ENCODE measurements at regions not wholly inside any gene's neighbourhood (a gene's known extent, or its start where the extent isn't known, plus 50 kb on each side); places are given as distances from the start of the nearest gene placed in this dataset.

DNA sequence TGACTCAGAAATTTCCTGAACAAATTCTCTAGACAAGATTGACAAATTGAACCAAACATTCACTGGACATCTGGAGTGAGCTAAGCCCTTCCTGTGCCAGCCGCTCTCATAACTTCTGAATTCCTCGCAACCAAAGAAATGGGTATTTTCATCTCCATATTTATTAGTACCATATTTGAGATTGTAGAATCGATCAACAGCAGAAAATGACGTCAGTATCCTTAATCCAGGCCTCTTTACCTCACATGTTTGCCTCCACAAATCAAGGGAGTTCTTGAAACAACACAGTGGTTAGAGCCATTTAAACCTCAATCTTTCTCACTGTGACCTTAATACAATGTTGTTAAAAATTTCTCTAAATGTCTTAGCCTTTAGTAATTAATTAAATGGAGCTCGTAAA is 735.6 kb upstream of the SORCS1 start:
- no peak for DNase-seq

- no peak for DNase-seq
Observed at GRCh38 chr10:107899502-107900062, 735.1 kb upstream of the SORCS1 start.

DNA sequence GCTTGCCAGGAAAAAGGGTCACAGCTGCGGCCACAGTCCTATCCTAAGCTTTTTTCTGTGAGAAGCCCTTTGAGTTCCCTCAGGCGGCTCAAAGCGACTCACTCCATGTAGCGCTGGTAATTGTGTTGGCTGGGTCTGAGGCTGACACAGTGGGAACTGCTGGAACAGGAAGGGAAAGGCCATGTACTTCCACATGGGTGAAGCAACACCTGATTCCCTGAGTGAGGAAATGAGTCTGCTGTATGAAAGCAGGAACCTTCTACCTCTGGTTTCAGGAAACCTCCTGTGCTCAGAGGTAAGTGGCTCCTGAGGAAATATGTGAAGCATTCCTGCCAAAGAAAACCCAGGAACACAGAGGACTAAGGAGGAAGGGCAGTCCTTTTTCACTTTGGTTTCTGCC is 734.6 kb upstream of the SORCS1 start:
- DNase-seq, result no peak

DNA sequence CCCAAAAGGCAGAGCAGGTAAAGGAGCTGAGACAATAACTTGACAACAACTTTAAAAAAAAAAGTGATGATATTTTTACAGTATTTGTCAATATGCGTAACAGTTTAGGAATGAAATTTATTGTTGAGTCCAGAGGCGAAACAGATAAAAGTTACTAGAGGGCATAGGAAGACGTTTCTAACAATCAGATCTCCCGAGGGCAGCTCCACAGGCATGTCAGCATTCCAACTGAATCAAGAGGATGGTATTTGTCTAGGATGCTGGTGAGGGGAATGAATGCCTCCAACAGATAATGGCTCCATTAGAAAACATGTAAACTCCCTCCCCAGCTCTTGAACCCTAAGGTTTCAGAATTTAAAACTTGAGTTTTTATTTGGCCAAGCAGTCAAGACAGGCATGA is 733.9 kb upstream of the SORCS1 start:
- no peak for DNase-seq

- DNase-seq, result no peak
Observed at GRCh38 chr10:107894516-107894915, 730.0 kb upstream of the SORCS1 start.

- no peak for DNase-seq
Observed at GRCh38 chr10:107889105-107889504, 724.6 kb upstream of the SORCS1 start.

- no peak for DNase-seq
Observed at GRCh38 chr10:107880185-107880584, 715.7 kb upstream of the SORCS1 start.

- DNase-seq, result no peak
Observed at GRCh38 chr10:107873007-107873406, 708.5 kb upstream of the SORCS1 start.

- no peak for DNase-seq
Observed at GRCh38 chr10:107865691-107866090, 701.2 kb upstream of the SORCS1 start.

- DNase-seq, result no peak
Observed at GRCh38 chr10:107859065-107859464, 694.6 kb upstream of the SORCS1 start.

- no peak for DNase-seq
Observed at GRCh38 chr10:107856047-107856315, 691.5 kb upstream of the SORCS1 start.

DNA sequence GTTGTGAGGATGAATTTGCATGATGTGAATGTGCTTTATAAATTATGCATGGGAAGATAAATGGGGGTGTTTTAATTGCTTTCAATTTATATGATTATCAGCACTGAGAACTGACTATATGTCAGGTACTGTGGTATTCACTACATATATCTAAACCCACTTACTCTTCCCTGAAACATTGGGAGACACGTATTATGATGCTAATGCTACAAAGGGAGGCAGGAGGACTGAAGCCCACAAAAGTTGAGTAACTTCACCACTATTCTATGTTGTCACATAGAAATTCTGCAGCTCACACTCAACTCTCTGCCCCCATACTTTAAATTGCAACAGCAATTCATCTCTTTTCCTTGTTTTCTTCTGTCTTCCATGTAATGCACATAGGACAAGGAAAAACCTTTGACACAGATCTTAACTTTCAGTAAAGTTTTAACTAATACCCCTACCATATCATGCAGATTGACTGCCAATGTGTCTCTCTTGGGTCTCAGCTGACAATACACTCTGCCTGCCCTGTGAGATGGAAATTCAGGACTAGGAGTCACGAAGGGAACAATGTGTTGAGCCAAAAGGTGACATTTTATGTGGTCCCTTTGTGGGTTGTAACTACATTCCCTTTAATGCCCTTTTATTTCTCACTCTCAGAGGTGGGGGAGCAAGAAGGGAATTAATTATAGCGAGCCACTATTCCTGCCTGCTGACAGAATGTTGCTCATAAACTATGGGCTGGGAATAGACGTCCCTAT is 691.0 kb upstream of the SORCS1 start:
- DNase-seq, result no peak

- DNase-seq, result no peak
Observed at GRCh38 chr10:107848726-107849360, 684.3 kb upstream of the SORCS1 start.

DNA sequence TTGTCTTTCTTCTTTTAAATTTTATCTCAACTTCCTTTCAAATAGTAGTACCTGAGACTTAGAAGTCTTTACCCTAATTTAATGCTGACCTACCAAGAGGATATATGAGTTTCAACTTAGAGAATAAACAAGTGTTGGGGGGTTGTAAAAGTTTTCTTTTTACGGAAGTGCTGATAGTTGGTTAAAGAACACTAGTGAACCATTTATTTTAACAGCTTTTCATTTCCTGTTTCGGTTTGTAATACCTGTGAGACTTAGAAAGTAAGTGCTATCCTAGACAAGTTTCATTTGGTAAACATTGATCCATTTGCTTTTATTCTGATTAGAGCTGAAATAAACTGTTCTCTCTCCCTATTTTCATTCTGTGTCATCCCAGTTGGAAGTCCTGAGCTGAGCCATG is 683.1 kb upstream of the SORCS1 start:
- DNase-seq, result no peak

DNA sequence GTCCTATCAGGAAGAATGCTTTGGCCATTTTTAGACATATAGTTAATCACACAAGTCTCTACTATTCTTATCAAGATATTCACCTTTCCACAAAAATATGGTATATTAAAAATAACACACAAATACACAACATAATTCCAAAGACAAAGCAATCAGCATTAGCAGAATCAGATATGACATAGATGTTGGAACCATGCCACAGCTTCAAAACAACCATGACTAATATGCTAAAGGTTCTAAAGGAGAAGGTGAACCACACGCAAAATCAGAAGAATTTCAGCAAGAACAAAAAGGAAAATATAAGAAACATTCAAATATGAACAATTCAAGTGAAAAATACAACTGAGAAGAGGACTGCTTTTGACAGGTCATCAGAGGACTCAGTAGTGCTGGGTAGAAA is 670.2 kb upstream of the SORCS1 start:
- DNase-seq, result no peak

DNA sequence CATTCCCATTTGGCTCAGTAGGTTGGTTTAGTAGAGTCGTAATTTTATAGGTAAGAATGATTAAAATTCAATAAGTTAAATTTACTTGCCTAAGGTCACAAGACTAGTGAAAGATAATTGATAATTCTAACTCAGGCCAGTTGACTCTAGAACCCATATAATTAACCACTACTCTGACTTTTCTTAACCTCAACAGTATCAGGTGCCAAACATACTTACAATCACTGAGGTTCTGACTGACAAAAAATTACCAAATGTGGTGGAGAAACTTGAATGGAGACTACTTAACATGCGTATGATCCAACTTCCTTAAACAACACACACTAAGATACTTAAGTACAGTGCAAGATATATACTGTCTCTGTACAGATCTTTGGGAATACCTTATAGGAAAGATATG is 667.3 kb upstream of the SORCS1 start:
- no peak for DNase-seq

GRCh38 chr10:107829161-107829560 is 664.7 kb upstream of the SORCS1 start:
- DNase-seq, result no peak

- DNase-seq, result peak; percentile 5
Observed at GRCh38 chr10:107826171-107826570, 661.7 kb upstream of the SORCS1 start.

- peak; percentile 65 for DNase-seq
Observed at GRCh38 chr10:107814865-107815487, 650.5 kb upstream of the SORCS1 start.

GRCh38 chr10:107813451-107814162 is 649.1 kb upstream of the SORCS1 start:
- DNase-seq, result no peak

GRCh38 chr10:107809889-107810288 is 645.4 kb upstream of the SORCS1 start:
- no peak for DNase-seq

- no peak for DNase-seq
Observed at GRCh38 chr10:107807836-107808235, 643.3 kb upstream of the SORCS1 start.

DNA sequence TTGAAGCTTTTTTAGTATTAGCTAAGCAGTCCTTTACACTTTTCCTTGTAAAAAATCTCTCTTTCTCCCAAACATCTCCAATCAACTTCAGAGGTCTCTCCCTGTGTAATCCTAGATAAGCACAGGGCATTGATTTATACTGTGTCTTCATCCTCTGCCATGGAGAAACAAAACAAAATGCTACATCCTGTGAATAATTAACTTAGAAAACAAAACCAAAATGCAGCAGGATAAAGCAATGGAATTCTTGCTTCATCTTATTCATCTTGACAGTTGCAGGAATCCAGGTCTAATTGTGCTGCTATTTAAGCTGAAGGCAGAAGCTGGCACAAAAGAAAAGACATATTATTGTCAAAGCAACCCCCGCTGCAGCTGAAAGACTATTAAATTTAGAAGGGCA is 641.5 kb upstream of the SORCS1 start:
- no peak for DNase-seq
